ENCODE measurements at regions not wholly inside any gene's neighbourhood (a gene's known extent, or its start where the extent isn't known, plus 50 kb on each side); places are given as distances from the start of the nearest gene placed in this dataset.
"Not testable (repeated sequence)": the region's sequence is repeated elsewhere in the genome, so short reads cannot be mapped to it uniquely, and the experiment has no call there.

- not testable (repeated sequence) for TF ChIP-seq EZH2, CTCF (IDR thresholded peaks at IDR 0.05)
These were observed 76.1 kb downstream of the TEX35 start for GRCh38 chr1:178589042-178589441.
